Ishikawa (cell line): ENCODE measurements at regions not wholly inside any gene's neighbourhood (a gene's known extent, or its start where the extent isn't known, plus 50 kb on each side); places are given as distances from the start of the nearest gene placed in this dataset.

Experiments
- CEBPB ChIP-seq: IDR thresholded peaks from 2 replicates; pipeline ENCODE4 v1.6.1; 2012
- CREB1 ChIP-seq: IDR thresholded peaks from 2 replicates; pipeline ENCODE4 v1.6.1; 2012; ENCODE audit warnings: low read depth
- EGR1 ChIP-seq: IDR thresholded peaks from 2 replicates; pipeline ENCODE4 v1.6.1; 2012
- EP300 ChIP-seq: IDR thresholded peaks from 2 replicates; pipeline ENCODE4 v1.6.1; 2012; ENCODE audit warnings: borderline replicate concordance
- FOXM1 ChIP-seq: IDR thresholded peaks from 2 replicates; pipeline ENCODE4 v1.6.1; 2012; ENCODE audit warnings: low read depth, borderline replicate concordance
- MAX ChIP-seq: IDR thresholded peaks from 2 replicates; pipeline ENCODE4 v1.6.1; 2012
- NFIC ChIP-seq: IDR thresholded peaks from 2 replicates; pipeline ENCODE4 v1.6.1; 2012
- RAD21 ChIP-seq: IDR thresholded peaks from 2 replicates; pipeline ENCODE4 v1.6.1; 2012; ENCODE audit warnings: low read depth
- TAF1 ChIP-seq: IDR thresholded peaks from 2 replicates; pipeline ENCODE4 v1.6.1; 2012; ENCODE audit warnings: low read depth, mild to moderate bottlenecking
- TCF12 ChIP-seq: IDR thresholded peaks from 2 replicates; pipeline ENCODE4 v1.6.1; 2012; ENCODE audit warnings: low read depth
- TEAD4 ChIP-seq: IDR thresholded peaks from 2 replicates; pipeline ENCODE4 v1.6.1; 2012
- ZBTB7A ChIP-seq: IDR thresholded peaks from 2 replicates; pipeline ENCODE4 v1.6.1; 2012; ENCODE audit warnings: low read depth
- TF ChIP-seq, protein P1 (sequence below): IDR thresholded peaks from 2 replicates; pipeline ENCODE4 v1.6.1; 2012
- TF ChIP-seq, protein P2 (sequence below): IDR thresholded peaks from 2 replicates; pipeline ENCODE4 v1.6.1; 2012; ENCODE audit warnings: low read depth, mild to moderate bottlenecking

DNA sequence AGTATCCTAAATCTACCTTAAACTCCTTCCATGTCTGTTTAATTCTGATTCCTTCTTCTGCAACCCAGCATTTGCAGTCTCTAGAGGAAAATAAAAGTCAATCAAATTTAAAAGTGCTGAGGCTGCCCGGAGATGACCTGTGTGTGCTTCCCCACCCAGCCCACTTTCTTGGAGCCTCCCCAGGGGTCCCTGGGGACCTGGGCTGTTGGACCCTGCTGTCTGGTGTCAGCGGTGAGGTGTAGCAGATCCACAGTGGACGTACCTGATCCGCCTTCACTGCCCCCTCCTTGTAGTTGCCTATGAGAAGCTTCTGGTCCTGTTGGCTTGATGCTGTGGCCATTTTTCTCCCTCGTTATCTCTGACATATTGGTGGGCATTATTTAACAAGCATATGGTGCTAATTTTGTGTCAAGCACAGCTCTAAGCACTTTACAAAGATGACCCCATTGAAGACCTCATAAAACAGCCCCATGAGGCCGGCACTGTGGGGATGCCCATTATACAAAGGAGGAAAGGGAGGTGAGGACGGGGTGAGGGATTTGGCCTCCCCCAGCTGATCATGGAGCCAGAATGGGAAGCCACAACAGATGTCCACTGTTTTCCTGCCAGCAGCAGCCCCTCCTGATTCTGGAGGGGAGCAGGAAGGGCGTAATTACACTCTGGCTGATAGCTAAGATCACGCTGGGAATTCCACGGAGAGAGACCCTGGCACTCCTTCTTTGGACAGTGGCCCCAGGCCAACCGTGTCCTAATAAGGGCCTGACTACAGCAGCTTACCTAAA, 628.2 kb downstream of the CDH26 start:
- TF ChIP-seq TCF12: no peak
- no peak for TF ChIP-seq NFIC
- TF ChIP-seq TEAD4: no peak
- TF ChIP-seq CEBPB: no peak
- TF ChIP-seq ZBTB7A: no peak
- no peak for TF ChIP-seq EP300
- no peak for TF ChIP-seq RAD21
- no peak for TF ChIP-seq CREB1
- TF ChIP-seq TAF1: no peak
- TF ChIP-seq FOXM1: no peak

DNA sequence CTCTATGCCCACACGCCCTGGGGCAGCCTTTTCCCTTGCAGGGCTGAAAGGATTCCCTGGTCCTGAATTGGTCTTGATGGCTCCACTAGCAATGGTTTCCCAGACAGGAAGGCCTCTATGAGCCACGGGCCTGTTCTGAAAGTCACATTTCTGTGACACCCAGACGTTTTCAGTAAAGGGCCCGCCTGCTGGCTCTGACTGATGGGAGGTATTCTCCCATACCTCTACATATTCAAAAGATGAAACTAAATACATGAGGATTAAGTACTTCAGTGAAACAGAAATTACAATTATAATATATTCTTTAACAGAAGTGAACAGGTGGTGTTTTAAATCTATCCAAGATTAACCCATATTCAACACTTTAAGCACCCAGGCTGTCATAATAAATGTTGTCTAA, 629.8 kb downstream of the CDH26 start:
- TF ChIP-seq TAF1: no peak
- no peak for TF ChIP-seq NFIC
- TF ChIP-seq FOXM1: no peak
- TF ChIP-seq, protein P1, sequence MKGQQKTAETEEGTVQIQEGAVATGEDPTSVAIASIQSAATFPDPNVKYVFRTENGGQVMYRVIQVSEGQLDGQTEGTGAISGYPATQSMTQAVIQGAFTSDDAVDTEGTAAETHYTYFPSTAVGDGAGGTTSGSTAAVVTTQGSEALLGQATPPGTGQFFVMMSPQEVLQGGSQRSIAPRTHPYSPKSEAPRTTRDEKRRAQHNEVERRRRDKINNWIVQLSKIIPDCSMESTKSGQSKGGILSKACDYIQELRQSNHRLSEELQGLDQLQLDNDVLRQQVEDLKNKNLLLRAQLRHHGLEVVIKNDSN: no peak
- TF ChIP-seq CEBPB: no peak
- TF ChIP-seq CREB1: no peak
- TF ChIP-seq ZBTB7A: no peak
- TF ChIP-seq EP300: no peak
- no peak for TF ChIP-seq TEAD4
- TF ChIP-seq, protein P2, sequence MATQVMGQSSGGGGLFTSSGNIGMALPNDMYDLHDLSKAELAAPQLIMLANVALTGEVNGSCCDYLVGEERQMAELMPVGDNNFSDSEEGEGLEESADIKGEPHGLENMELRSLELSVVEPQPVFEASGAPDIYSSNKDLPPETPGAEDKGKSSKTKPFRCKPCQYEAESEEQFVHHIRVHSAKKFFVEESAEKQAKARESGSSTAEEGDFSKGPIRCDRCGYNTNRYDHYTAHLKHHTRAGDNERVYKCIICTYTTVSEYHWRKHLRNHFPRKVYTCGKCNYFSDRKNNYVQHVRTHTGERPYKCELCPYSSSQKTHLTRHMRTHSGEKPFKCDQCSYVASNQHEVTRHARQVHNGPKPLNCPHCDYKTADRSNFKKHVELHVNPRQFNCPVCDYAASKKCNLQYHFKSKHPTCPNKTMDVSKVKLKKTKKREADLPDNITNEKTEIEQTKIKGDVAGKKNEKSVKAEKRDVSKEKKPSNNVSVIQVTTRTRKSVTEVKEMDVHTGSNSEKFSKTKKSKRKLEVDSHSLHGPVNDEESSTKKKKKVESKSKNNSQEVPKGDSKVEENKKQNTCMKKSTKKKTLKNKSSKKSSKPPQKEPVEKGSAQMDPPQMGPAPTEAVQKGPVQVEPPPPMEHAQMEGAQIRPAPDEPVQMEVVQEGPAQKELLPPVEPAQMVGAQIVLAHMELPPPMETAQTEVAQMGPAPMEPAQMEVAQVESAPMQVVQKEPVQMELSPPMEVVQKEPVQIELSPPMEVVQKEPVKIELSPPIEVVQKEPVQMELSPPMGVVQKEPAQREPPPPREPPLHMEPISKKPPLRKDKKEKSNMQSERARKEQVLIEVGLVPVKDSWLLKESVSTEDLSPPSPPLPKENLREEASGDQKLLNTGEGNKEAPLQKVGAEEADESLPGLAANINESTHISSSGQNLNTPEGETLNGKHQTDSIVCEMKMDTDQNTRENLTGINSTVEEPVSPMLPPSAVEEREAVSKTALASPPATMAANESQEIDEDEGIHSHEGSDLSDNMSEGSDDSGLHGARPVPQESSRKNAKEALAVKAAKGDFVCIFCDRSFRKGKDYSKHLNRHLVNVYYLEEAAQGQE: no peak
- TF ChIP-seq EGR1: no peak
- no peak for TF ChIP-seq TCF12
- TF ChIP-seq MAX: no peak
- no peak for TF ChIP-seq RAD21

GRCh38 chr20:60589623-60590022, 631.4 kb downstream of the CDH26 start:
- TF ChIP-seq, protein P1: no peak
- TF ChIP-seq, protein P2: peak; percentile 91

- TF ChIP-seq FOXM1: no peak
- no peak for TF ChIP-seq EGR1
- TF ChIP-seq MAX: no peak
Observed at GRCh38 chr20:60591172-60591799, 633.1 kb downstream of the CDH26 start.

DNA sequence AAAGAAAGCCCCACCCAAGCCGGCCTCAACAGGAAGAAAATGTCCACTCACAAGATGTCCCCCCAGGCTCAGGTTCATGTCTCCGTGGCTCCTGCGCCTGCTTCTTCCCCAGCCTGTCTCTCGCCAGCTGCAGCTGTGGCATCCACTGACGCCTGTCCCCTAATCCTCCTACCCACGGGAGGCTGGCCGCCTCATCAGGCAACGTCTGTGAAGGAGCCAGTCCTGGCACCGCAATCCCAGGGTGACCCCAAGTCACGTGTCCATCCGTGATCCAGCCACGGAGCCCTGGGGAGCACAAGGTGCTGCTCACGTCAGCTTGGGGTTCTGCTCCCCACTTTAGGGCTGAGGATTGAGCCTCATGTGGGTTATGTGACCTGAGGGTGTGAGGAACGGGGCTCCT, 640.3 kb downstream of the CDH26 start:
- TF ChIP-seq CREB1: no peak
- no peak for TF ChIP-seq NFIC
- no peak for TF ChIP-seq TCF12
- TF ChIP-seq FOXM1: no peak
- TF ChIP-seq, protein P1: no peak
- no peak for TF ChIP-seq EP300
- no peak for TF ChIP-seq RAD21
- no peak for TF ChIP-seq MAX
- no peak for TF ChIP-seq CEBPB
- no peak for TF ChIP-seq ZBTB7A
- TF ChIP-seq, protein P2: no peak
- TF ChIP-seq TEAD4: no peak
- no peak for TF ChIP-seq TAF1
